HepG2 (cell line): ENCODE measurements at regions not wholly inside any gene's neighbourhood (a gene's known extent, or its start where the extent isn't known, plus 50 kb on each side); places are given as distances from the start of the nearest gene placed in this dataset.
A peak's percentile ranks its signal among the peaks of the same experiment; 100 is the strongest.

Experiments
- ATAC-seq: fragments of 200-7000 bp; cut with Tn5 transposase; 3 replicates; pipeline ENCODE4 v1.9.1; 2020; ENCODE audit warnings: mild to moderate bottlenecking, moderate library complexity
- BruUV-seq: library from RNA; stranded (reverse); fragments of 400-500 nt; replicated peaks from 2 replicates; lab custom pipeline; 2021; lab: Mats Ljungman, UMichigan
- CTCF ChIA-PET: fragments of 300-600 bp; formaldehyde crosslinking; extraction: SDS; loops from one replicate; lab custom pipeline; 2021; ENCODE audit warnings: low total read pairs, inconsistent platforms, low intra/inter-chr PET ratio; lab: Yijun Ruan, JAX
- POLR2A ChIA-PET: fragments of 350-600 bp; sonication (Branson Sonifier 250); formaldehyde crosslinking; loops from one replicate; lab custom pipeline; 2020; ENCODE audit warnings: antibody characterized with exemption, inconsistent platforms; lab: Yijun Ruan, JAX
- DNase-seq: peaks from one replicate; pipeline ENCODE4 v3.0.0-alpha.2; 2015; ENCODE audit warnings: low spot score
- FAIRE-seq: peaks from 3 replicates; lab custom pipeline; 2011; peaks lifted over from hg19 to GRCh38; lab: Jason Lieb, UNC
- H2AFZ ChIP-seq: one replicate; pipeline ENCODE4 v1.6.1; 2011; ENCODE audit warnings: low read length, inconsistent platforms
- H3K27ac ChIP-seq: fragments of 300-600 bp; 3 replicates; pipeline ENCODE4 v1.8.0; 2011; ENCODE audit warnings: mixed run types, mild to moderate bottlenecking, mixed read lengths, low read length, inconsistent platforms; ENCODE audit not compliant: insufficient read depth; ENCODE audit errors: extremely low read length
- H3K27me3 ChIP-seq, 2 experiments: fragments of 200-600 bp in 1 of 2; 2 replicates in 1 of 2; 3 replicates in 1 of 2; pipeline versions ENCODE4 v1.6.0 to v1.8.0; 2011; ENCODE audit warnings: low read length in 2 of 2, mild to moderate bottlenecking in 2 of 2, moderate library complexity in 2 of 2, inconsistent platforms in 1 of 2; ENCODE audit not compliant: insufficient read depth in 2 of 2, control insufficient read depth in 1 of 2
- H3K36me3 ChIP-seq, 2 experiments: fragments of 200-600 bp in 1 of 2; replicated peaks in 1 of 2; 2 replicates in 1 of 2; 3 replicates in 1 of 2; pipeline versions ENCODE4 v1.5.1 to v1.8.0; 2011; ENCODE audit warnings: low read length in 2 of 2, inconsistent platforms in 1 of 2; ENCODE audit not compliant: insufficient read depth in 2 of 2, control insufficient read depth in 1 of 2
- H3K4me1 ChIP-seq: 2 replicates; pipeline ENCODE4 v1.5.1; 2012; ENCODE audit warnings: low read length, inconsistent platforms; ENCODE audit not compliant: insufficient read depth
- H3K4me2 ChIP-seq: 2 replicates; pipeline ENCODE4 v1.6.0; 2011; ENCODE audit warnings: low read depth, low read length, inconsistent platforms
- H3K4me3 ChIP-seq, 3 experiments: fragments of 200-600 bp in 1 of 3; sonication (generic), shearing (Covaris generic) in 1 of 3; replicated peaks in 1 of 3; 2 replicates each; pipeline ENCODE4 v1.5.1; 2011 to 2016; ENCODE audit warnings: low read length in 3 of 3, inconsistent platforms in 2 of 3, low read depth in 2 of 3, mild to moderate bottlenecking in 2 of 3, control low read depth in 1 of 3, mixed read lengths in 1 of 3; ENCODE audit not compliant: insufficient read depth in 1 of 3
- H3K79me2 ChIP-seq: one replicate; pipeline ENCODE4 v1.6.1; 2011; ENCODE audit warnings: low read length, inconsistent platforms; ENCODE audit not compliant: insufficient read depth
- H3K9ac ChIP-seq: 2 replicates; pipeline ENCODE4 v1.6.0; 2011; ENCODE audit warnings: mild to moderate bottlenecking, low read depth, low read length, inconsistent platforms; ENCODE audit not compliant: insufficient read depth
- H3K9me3 ChIP-seq: 2 replicates; pipeline ENCODE4 v1.5.1; 2012; ENCODE audit warnings: mild to moderate bottlenecking, low read length
- H4K20me1 ChIP-seq: 2 replicates; pipeline ENCODE4 v1.6.0; 2011; ENCODE audit warnings: inconsistent platforms, mild to moderate bottlenecking, low read length, moderate library complexity; ENCODE audit not compliant: insufficient read depth
- ATRX ChIP-seq: sonication (generic); formaldehyde crosslinking; IDR thresholded peaks from 2 replicates; pipeline ENCODE4 v1.4.0; 2020; ENCODE audit warnings: missing genetic modification reagents, borderline replicate concordance
- CBX2 ChIP-seq, 2 experiments: fragments of 200-600 bp in 1 of 2; sonication (generic); formaldehyde crosslinking in 1 of 2; IDR thresholded peaks; 2 replicates each; pipeline versions ENCODE4 v1.7.0 to v1.8.1; 2018 to 2022; ENCODE audit warnings: low read depth in 2 of 2, low read length in 1 of 2, mild to moderate bottlenecking in 1 of 2, missing genetic modification reagents in 1 of 2
- DR1 ChIP-seq: sonication (generic); formaldehyde crosslinking; IDR thresholded peaks from 2 replicates; pipeline ENCODE4 v1.8.0; 2021; ENCODE audit warnings: mild to moderate bottlenecking, missing genetic modification reagents, inconsistent platforms
- HES4 ChIP-seq: sonication (generic); formaldehyde crosslinking; IDR thresholded peaks from 2 replicates; pipeline ENCODE4 v1.9.0; 2021; ENCODE audit warnings: mild to moderate bottlenecking, missing genetic modification reagents, borderline replicate concordance
- IKZF5 ChIP-seq: IDR thresholded peaks from 2 replicates; pipeline ENCODE4 v1.6.1; 2018; ENCODE audit warnings: missing genetic modification reagents, mild to moderate bottlenecking, missing compliant biosample characterization
- JUN ChIP-seq: sonication (generic); formaldehyde crosslinking; IDR thresholded peaks from 2 replicates; pipeline ENCODE4 v1.4.0; 2020; ENCODE audit warnings: mild to moderate bottlenecking, missing genetic modification reagents
- MATR3 ChIP-seq: sonication (generic); formaldehyde crosslinking; IDR thresholded peaks from 2 replicates; pipeline ENCODE4 v1.4.0; 2020; ENCODE audit warnings: missing genetic modification reagents
- MTF2 ChIP-seq: sonication (generic); formaldehyde crosslinking; IDR thresholded peaks from 2 replicates; pipeline ENCODE4 v1.5.0; 2020; ENCODE audit warnings: missing genetic modification reagents, borderline replicate concordance
- TFE3 ChIP-seq: IDR thresholded peaks from 2 replicates; pipeline ENCODE4 v1.6.1; 2016
- TOE1 ChIP-seq: sonication (generic); formaldehyde crosslinking; IDR thresholded peaks from 2 replicates; pipeline ENCODE4 v1.4.0; 2020; ENCODE audit warnings: mild to moderate bottlenecking, missing genetic modification reagents
- ZFP62 ChIP-seq: sonication (generic); formaldehyde crosslinking; IDR thresholded peaks from 2 replicates; pipeline ENCODE4 v1.4.0; 2020; ENCODE audit warnings: missing genetic modification reagents
- ZNF337 ChIP-seq: sonication (generic); formaldehyde crosslinking; IDR thresholded peaks from 2 replicates; pipeline ENCODE4 v1.5.1; 2020; ENCODE audit warnings: missing genetic modification reagents, low read depth, mild to moderate bottlenecking, borderline replicate concordance
- ZNF343 ChIP-seq: sonication (generic); formaldehyde crosslinking; IDR thresholded peaks from 2 replicates; pipeline ENCODE4 v1.4.0; 2020; ENCODE audit warnings: mild to moderate bottlenecking, missing genetic modification reagents
- ZNF430 ChIP-seq: sonication (generic); formaldehyde crosslinking; IDR thresholded peaks from 2 replicates; pipeline ENCODE4 v1.9.0; 2021; ENCODE audit warnings: mild to moderate bottlenecking, missing genetic modification reagents
- ZNF691 ChIP-seq: sonication (generic); formaldehyde crosslinking; IDR thresholded peaks from 2 replicates; pipeline ENCODE4 v1.4.0; 2020; ENCODE audit warnings: missing genetic modification reagents, low read depth, mild to moderate bottlenecking, borderline replicate concordance
- ZNF772 ChIP-seq: sonication (generic); formaldehyde crosslinking; IDR thresholded peaks from 2 replicates; pipeline ENCODE4 v1.5.0; 2020; ENCODE audit warnings: mild to moderate bottlenecking, missing genetic modification reagents
- ZNF773 ChIP-seq: sonication (generic); formaldehyde crosslinking; IDR thresholded peaks from 2 replicates; pipeline ENCODE4 v1.4.0; 2020; ENCODE audit warnings: missing genetic modification reagents, borderline replicate concordance
- ZNF800 ChIP-seq: sonication (generic); formaldehyde crosslinking; IDR thresholded peaks from 2 replicates; pipeline ENCODE4 v1.4.0; 2020; ENCODE audit warnings: missing genetic modification reagents
- ZSCAN22 ChIP-seq: sonication (generic); formaldehyde crosslinking; IDR thresholded peaks from 2 replicates; pipeline ENCODE4 v1.4.0; 2020; ENCODE audit warnings: mild to moderate bottlenecking, missing genetic modification reagents
- WGBS: methylation state at CpG from one replicate; pipeline ENCODE4 v1.1.6; 2017; ENCODE audit warnings: low lambda C conversion rate; 5-methylcytosine and 5-hydroxymethylcytosine counted together
- in situ Hi-C: cut with HindIII; loops from 2 replicates; pipeline ENCODE4 v1.10.0; 2017; ENCODE audit warnings: low pct_unique_long_range_greater_than_20kb; ENCODE audit not compliant: extremely low pct_ligation_motif_present
- intact Hi-C: fragments of 100-400 bp; cut with micrococcal nuclease; formaldehyde crosslinking; loops from one replicate; pipeline ENCODE4 v1.10.0; 2022; ENCODE audit not compliant: unreplicated experiment

- no peak for ATAC-seq
- H3K4me2 ChIP-seq: peak overlapping the region; percentile 36
- FAIRE-seq: no peak
- H3K36me3 ChIP-seq: no peaks in the 10 kb centered on the region
- WGBS: 77% methylated on average over 14 of the region's 14 CpGs
- in situ Hi-C loops (no loop called here), intact Hi-C loops (no loop called here)
- H3K9ac ChIP-seq: no peak overlapping the region
- no peak overlapping the region for H3K4me3 ChIP-seq
- no peak overlapping the region for H2AFZ ChIP-seq
- BruUV-seq: no TSS peak
- ChIA-PET CTCF (interaction anchor here (3.3 kb wide), 1 partner anchor 192 kb away, joined by 13 read pairs; no protein-coding TSS in a partner anchor), POLR2A (interaction anchor here (1.0 to 3.3 kb wide), 4 partner anchors 9 to 45 kb away, joined by 3 to 14 read pairs (median 5); no protein-coding TSS in a partner anchor)
- no peaks in the 10 kb centered on the region for H3K27me3 ChIP-seq
- no peak for DNase-seq
- no peaks in the 10 kb centered on the region for H3K79me2 ChIP-seq
- peaks cover 86% of the 10 kb centered on the region for H3K4me1 ChIP-seq
- no peaks in the 10 kb centered on the region for H4K20me1 ChIP-seq
- no peak overlapping the region for H3K27ac ChIP-seq
- no peaks in the 10 kb centered on the region for H3K9me3 ChIP-seq
- TF ChIP-seq ATRX (CRISPR knock-in tag): no peak
- no peak for TF ChIP-seq ZNF800 (CRISPR knock-in tag)
- no peak for TF ChIP-seq DR1
- TF ChIP-seq ZNF343 (CRISPR knock-in tag): 0 out of 2 replicates have a peak, but pooled peaks have one; percentile 42
- TF ChIP-seq CBX2 (IDR thresholded peaks at IDR 0.05; ENCODE audit: low read depth, low read length): no peak
- TF ChIP-seq CBX2 (CRISPR knock-in tag; IDR thresholded peaks at IDR 0.05; ENCODE audit: low read depth): no peak
- TF ChIP-seq TFE3: no peak
- no peak for TF ChIP-seq ZSCAN22 (CRISPR knock-in tag)
- no peak for TF ChIP-seq TOE1 (CRISPR knock-in tag)
- TF ChIP-seq MTF2: no peak
- TF ChIP-seq ZFP62 (CRISPR knock-in tag): no peak
- TF ChIP-seq ZNF772 (CRISPR knock-in tag): no peak
- TF ChIP-seq IKZF5 (CRISPR knock-in tag): no peak
- TF ChIP-seq ZNF430: peak; percentile 37; the same call in 1 of the 2 replicates
- TF ChIP-seq ZNF691 (CRISPR knock-in tag): no peak
- TF ChIP-seq ZNF337 (CRISPR knock-in tag): no peak
- TF ChIP-seq HES4 (CRISPR knock-in tag): no peak
- TF ChIP-seq JUN (CRISPR knock-in tag): 0 out of 2 replicates have a peak, but pooled peaks have one; percentile 37
- no peak for TF ChIP-seq MATR3 (CRISPR knock-in tag)
- no peak for TF ChIP-seq ZNF773
Measured at GRCh38 chr20:50378170-50379000, 131.8 kb upstream of the PTPN1 start.
